ENCODE measurements at regions not wholly inside any gene's neighbourhood (a gene's known extent, or its start where the extent isn't known, plus 50 kb on each side); places are given as distances from the start of the nearest gene placed in this dataset.

GRCh38 chr2:204021290-204022081, 84.9 kb downstream of the ICOS start:
- no peak overlapping the region for H3K27ac ChIP-seq

GRCh38 chr2:204022550-204022949, 86.0 kb downstream of the ICOS start:
- peaks cover 0 to 15% (median 0%) of the 10 kb centered on the region in 4 donors for H3K4me1 ChIP-seq
- H3K27me3 ChIP-seq, result no peaks in the 10 kb centered on the region
- H3K27ac ChIP-seq, result no peak overlapping the region
- H3K4me3 ChIP-seq, result no peak overlapping the region
- WGBS, 2 donors, result 90 to 94% methylated on average over 5 of the region's 5 CpGs
- no peak for DNase-seq (ENCODE audit: low spot score in 2 of 2)
- TF ChIP-seq CTCF (IDR thresholded peaks at IDR 0.05), result no peak
- TF ChIP-seq EP300 (IDR thresholded peaks at IDR 0.05), result no peak
- TF ChIP-seq POLR2A (IDR thresholded peaks at IDR 0.05), result no peak
- H3K36me3 ChIP-seq, result no peaks in the 10 kb centered on the region
- H3K9me3 ChIP-seq, result no peaks in the 10 kb centered on the region

More at GRCh38 chr2:204021290-204022081, 84.9 kb downstream of the ICOS start:
- H3K4me1 ChIP-seq, result peaks cover 0 to 15% (median 0%) of the 10 kb centered on the region in 4 donors
- TF ChIP-seq POLR2A (IDR thresholded peaks at IDR 0.05), result no peak
- H3K4me3 ChIP-seq, result no peak overlapping the region
- no peaks in the 10 kb centered on the region for H3K36me3 ChIP-seq
- DNase-seq (ENCODE audit: low spot score in 2 of 2), result no peak
- H3K27me3 ChIP-seq, result no peaks in the 10 kb centered on the region
- WGBS, 2 donors, result 57 to 58% methylated on average over 5 of the region's 5 CpGs
- H3K9me3 ChIP-seq, result no peaks in the 10 kb centered on the region

- Histone ChIP-seq H3K36me3 (no peaks in the 10 kb centered on the region), H3K27ac (no peak overlapping the region), H3K9me3 (no peaks in the 10 kb centered on the region), H3K27me3 (no peaks in the 10 kb centered on the region), H3K4me1 (peaks cover 0 to 15% (median 0%) of the 10 kb centered on the region in 4 donors), H3K4me3 (no peak overlapping the region)
- WGBS, 2 donors, result 89 to 92% methylated on average over 1 of the region's 1 CpG
- no peak for TF ChIP-seq EP300 (IDR thresholded peaks at IDR 0.05)
- TF ChIP-seq CTCF (IDR thresholded peaks at IDR 0.05), result no peak
- no peak for TF ChIP-seq POLR2A (IDR thresholded peaks at IDR 0.05)
- no peak for DNase-seq (ENCODE audit: low spot score in 2 of 2)
Observed at GRCh38 chr2:204023088-204023487, 86.5 kb downstream of the ICOS start.

- Histone ChIP-seq H3K4me1 (peaks cover 0 to 15% (median 0%) of the 10 kb centered on the region in 4 donors), H3K27ac (no peak overlapping the region), H3K27me3 (no peaks in the 10 kb centered on the region), H3K4me3 (no peak overlapping the region), H3K9me3 (no peaks in the 10 kb centered on the region), H3K36me3 (no peaks in the 10 kb centered on the region)
- TF ChIP-seq CTCF (IDR thresholded peaks at IDR 0.05), result peak; percentile 16 to 58 (median 49)
- TF ChIP-seq POLR2A (IDR thresholded peaks at IDR 0.05), result no peak
- TF ChIP-seq EP300 (IDR thresholded peaks at IDR 0.05), result no peak
- WGBS, 2 donors, result 4 to 9% methylated on average over 1 of the region's 1 CpG
- peak in 1 of 2 donors; percentile 32 for DNase-seq (ENCODE audit: low spot score in 2 of 2)
Observed at GRCh38 chr2:204024503-204024902, 87.9 kb downstream of the ICOS start.

GRCh38 chr2:204024906-204025475, 88.4 kb downstream of the ICOS start:
- Histone ChIP-seq H3K4me3 (no peak overlapping the region), H3K27me3 (no peaks in the 10 kb centered on the region), H3K36me3 (no peaks in the 10 kb centered on the region), H3K27ac (no peak overlapping the region), H3K4me1 (peaks cover 0 to 15% (median 0%) of the 10 kb centered on the region in 4 donors), H3K9me3 (no peaks in the 10 kb centered on the region)
- WGBS, 2 donors, result 31 to 45% methylated on average over 6 of the region's 6 CpGs
- no peak for DNase-seq (ENCODE audit: low spot score in 2 of 2)
- TF ChIP-seq EP300 (IDR thresholded peaks at IDR 0.05) (no peak), POLR2A (IDR thresholded peaks at IDR 0.05) (no peak), CTCF (IDR thresholded peaks at IDR 0.05) (no peak)
